ENCODE measurements at regions not wholly inside any gene's neighbourhood (a gene's known extent, or its start where the extent isn't known, plus 50 kb on each side); places are given as distances from the start of the nearest gene placed in this dataset.
"Not testable (repeated sequence)": the region's sequence is repeated elsewhere in the genome, so short reads cannot be mapped to it uniquely, and the experiment has no call there.

DNA sequence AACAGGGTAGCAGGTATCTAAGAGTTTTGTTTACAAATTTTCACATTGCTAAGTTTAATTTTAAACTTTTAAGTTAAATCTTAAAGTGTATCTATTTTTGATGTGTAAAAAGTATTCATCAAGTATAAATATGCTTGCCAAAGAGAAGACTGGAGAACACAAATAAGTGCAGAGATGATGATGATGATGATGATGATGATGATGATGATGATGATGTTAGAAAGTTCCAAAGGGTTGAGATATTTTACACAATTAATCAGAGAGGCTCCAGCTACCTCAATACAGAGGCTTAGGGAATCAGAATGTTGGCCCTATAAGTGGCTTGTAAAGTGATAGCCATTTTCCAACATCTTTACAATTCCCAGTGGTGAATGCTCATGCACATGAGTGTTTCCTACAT is 209.0 kb upstream of the NPVF start:
- DNase-seq (ENCODE audit: extremely low spot score), result no peak
- Histone ChIP-seq H3K27ac (ENCODE audit: low read depth) (no peak overlapping the region), H3K36me3 (ENCODE audit: insufficient read depth) (no peaks in the 10 kb centered on the region), H3K4me3 (ENCODE audit: low read depth, low read length) (no peak overlapping the region), H3K4me1 (ENCODE audit: insufficient read depth) (no peaks in the 10 kb centered on the region)

DNA sequence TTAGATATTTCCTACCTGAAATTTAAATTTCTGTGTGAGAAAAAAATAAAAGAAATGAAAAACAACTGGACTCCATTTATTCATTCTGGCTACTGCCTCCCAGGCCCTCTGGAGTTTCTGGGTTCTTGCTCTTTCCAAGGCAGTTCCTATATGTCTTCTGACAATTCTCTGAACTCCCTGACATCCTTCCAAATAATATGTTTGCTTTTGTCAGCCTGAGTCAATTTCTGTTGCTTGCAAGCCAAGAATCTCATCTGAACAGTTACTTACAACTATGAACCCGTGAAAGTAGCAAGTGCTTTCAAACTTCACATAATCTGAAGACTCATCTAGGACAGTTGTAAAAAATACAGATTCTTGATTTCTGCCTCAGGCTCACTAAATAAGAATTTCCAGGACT is 216.7 kb upstream of the NPVF start:
- H3K4me1 ChIP-seq (ENCODE audit: insufficient read depth), result no peaks in the 10 kb centered on the region
- no peak overlapping the region for H3K4me3 ChIP-seq (ENCODE audit: low read depth, low read length)
- DNase-seq (ENCODE audit: extremely low spot score), result no peak
- H3K36me3 ChIP-seq (ENCODE audit: insufficient read depth), result no peaks in the 10 kb centered on the region
- WGBS, result 71% methylated on average over 1 of the region's 1 CpG
- H3K27ac ChIP-seq (ENCODE audit: low read depth), result no peak overlapping the region

DNA sequence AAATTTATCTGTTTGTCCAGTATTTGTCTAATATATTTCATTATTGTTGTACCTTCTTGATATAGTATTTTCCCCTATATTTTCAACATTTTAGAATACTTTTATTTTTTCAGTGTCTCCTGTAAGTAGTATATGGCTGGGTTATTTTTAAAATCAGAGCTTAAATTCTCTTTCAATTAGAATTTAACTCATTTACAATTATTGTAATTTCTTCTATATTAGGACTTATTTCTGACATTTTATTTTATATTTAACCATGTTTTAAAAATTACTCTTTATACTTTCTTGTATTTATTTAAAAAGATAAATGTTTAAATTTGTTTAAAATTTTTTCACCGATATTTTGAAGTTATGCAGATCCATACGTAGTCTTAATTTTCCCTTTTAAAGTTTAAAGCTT is 220.0 kb upstream of the NPVF start:
- Histone ChIP-seq H3K27ac (ENCODE audit: low read depth) (no peak overlapping the region), H3K36me3 (ENCODE audit: insufficient read depth) (no peaks in the 10 kb centered on the region), H3K4me3 (ENCODE audit: low read depth, low read length) (no peak overlapping the region), H3K4me1 (ENCODE audit: insufficient read depth) (no peaks in the 10 kb centered on the region)
- no peak for DNase-seq (ENCODE audit: extremely low spot score)
- WGBS, result 94% methylated on average over 2 of the region's 2 CpGs

DNA sequence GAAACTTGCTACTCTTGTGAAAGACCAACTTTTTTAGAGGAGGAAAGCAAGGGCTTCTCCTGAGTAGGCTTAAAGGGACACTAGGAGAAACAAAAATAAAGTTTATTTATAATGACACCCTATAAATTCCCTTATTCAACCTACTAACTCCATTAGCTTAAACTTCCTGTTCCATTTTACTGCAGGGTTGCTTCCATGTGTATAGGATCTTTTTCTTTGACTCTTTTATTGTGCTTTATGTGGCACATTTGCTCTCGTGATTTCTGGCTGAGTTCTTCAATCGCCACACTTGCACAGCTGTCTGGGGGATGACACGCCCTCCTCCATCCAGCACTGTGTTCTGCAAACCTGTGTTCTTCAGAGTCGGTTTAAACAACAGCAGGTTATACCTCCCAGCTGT is 225.7 kb upstream of the NPVF start:
- 29% methylated on average over 4 of the region's 4 CpGs for WGBS
- Histone ChIP-seq H3K27ac (ENCODE audit: low read depth) (peak overlapping the region; percentile 62), H3K4me3 (ENCODE audit: low read depth, low read length) (no peak overlapping the region), H3K4me1 (ENCODE audit: insufficient read depth) (peaks cover 6% of the 10 kb centered on the region), H3K36me3 (ENCODE audit: insufficient read depth) (no peaks in the 10 kb centered on the region)
- no peak for DNase-seq (ENCODE audit: extremely low spot score)

DNA sequence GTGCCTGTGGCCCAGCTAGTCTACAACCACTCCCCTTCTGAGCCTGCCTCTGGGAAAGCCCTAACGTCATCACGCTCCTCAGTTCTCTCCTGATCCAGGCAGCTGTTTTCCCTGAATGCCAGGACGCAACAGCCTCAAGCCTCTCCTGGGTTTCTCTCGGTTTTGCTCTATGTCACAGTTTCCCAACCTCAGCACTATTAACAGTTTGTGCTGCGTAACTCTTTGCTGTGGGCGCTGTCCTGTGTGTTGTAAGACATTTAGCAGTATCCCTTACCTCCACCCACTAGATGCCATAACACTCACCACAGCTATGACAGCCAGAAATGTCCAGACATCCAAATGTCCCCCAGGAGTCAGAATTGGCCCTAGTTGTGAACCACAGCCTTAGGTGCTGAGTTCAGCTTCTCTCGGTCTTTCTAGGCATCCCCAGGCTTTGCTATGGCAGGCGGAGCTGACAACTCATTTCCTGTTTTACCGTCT is 226.3 kb upstream of the NPVF start:
- H3K4me1 ChIP-seq (ENCODE audit: insufficient read depth), result peaks cover 6% of the 10 kb centered on the region
- H3K4me3 ChIP-seq (ENCODE audit: low read depth, low read length), result no peak overlapping the region
- no peak for DNase-seq (ENCODE audit: extremely low spot score)
- WGBS, result 31% methylated on average over 9 of the region's 9 CpGs
- no peak overlapping the region for H3K27ac ChIP-seq (ENCODE audit: low read depth)
- H3K36me3 ChIP-seq (ENCODE audit: insufficient read depth), result no peaks in the 10 kb centered on the region

DNA sequence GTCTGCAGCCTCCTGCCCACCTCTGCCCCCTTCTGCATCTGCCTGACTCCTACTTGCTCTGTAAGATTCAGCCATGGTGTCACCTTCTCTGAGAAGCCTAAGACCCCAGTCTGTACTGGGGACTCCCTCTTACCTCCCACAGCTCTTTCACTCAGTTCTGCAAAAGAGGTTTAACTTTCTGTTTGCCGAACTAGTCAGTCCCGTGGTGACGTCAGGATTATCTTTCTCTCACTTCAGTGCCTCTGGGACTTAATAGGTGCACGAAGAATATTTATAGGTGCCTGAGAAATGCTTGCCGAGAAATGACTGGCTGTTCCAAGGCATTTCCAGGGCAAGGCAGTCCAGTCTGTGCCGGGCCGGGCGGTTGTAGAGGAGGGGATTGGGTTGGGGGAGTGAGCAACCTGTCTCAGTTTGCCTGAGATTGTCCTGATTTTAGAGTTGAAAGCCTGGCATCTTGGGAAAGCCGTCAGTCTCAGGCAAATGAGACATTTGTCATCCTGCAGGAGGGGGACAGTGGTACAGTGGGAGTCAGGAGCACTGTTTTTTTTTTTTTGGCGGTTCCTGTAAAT is 227.5 kb upstream of the NPVF start:
- H3K36me3 ChIP-seq (ENCODE audit: insufficient read depth), result no peaks in the 10 kb centered on the region
- peak overlapping the region; percentile 69 for H3K27ac ChIP-seq (ENCODE audit: low read depth)
- WGBS, result 75% methylated on average over 10 of the region's 10 CpGs
- peaks cover 6% of the 10 kb centered on the region for H3K4me1 ChIP-seq (ENCODE audit: insufficient read depth)
- DNase-seq (ENCODE audit: extremely low spot score), result no peak
- no peak overlapping the region for H3K4me3 ChIP-seq (ENCODE audit: low read depth, low read length)

DNA sequence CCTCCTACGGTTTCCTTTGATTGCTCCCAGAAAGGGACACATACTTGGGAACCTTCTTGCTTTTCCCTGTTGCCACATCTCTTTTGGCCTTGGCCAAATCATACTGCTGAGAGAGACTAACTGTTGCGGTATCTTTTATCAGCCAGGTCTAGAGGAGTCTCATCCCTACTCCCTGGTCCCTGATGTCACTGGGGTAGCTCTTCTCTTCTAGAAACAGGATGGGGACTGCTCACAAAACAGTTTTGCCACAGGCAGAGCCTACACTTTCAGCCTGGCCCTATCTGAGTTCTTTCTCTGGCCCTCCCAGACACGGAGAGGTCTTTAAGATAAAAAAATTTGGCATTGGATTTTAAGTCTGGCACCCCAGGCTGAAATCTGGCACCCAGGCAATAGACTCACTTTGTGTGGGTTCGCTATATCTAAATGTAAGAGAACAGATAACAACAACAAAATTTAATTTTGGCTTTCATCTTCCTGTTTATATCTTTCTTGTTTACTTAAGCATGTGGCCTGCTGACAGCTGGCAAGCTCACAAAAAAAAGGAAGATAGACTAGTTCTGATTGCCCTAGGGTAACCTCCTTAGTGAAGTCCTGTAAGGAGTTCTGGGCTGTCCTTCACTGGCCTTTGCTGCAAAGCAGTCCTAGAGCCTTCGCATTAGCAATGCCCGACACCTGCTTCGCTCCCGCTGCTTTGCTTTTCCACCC is 228.3 kb upstream of the NPVF start:
- no peak for DNase-seq (ENCODE audit: extremely low spot score)
- H3K4me1 ChIP-seq (ENCODE audit: insufficient read depth), result peaks cover 6% of the 10 kb centered on the region
- 40% methylated on average over 8 of the region's 8 CpGs for WGBS
- no peaks in the 10 kb centered on the region for H3K36me3 ChIP-seq (ENCODE audit: insufficient read depth)
- no peak overlapping the region for H3K27ac ChIP-seq (ENCODE audit: low read depth)
- H3K4me3 ChIP-seq (ENCODE audit: low read depth, low read length), result no peak overlapping the region

DNA sequence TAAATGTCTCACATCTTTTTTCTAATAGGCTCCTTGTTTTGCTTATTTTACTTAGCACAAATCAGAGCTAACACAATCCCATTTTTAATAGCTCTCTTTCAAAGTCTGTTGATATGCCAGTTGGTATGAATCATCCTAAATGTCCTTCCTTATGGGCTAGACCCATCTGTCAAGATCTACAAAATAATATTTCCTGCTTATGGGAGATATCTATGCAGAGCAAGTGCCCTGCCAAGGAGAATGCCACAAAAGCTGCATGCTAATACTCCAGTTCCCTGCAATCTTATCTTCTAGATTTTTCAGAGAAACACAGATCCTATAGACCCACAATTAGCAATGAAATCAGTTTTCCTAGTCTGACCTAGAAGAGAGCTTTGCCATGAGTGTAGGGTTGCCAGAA is 230.8 kb upstream of the NPVF start:
- Histone ChIP-seq H3K27ac (ENCODE audit: low read depth) (no peak overlapping the region), H3K4me1 (ENCODE audit: insufficient read depth) (peaks cover 6% of the 10 kb centered on the region), H3K36me3 (ENCODE audit: insufficient read depth) (no peaks in the 10 kb centered on the region), H3K4me3 (ENCODE audit: low read depth, low read length) (no peak overlapping the region)
- DNase-seq (ENCODE audit: extremely low spot score), result no peak

DNA sequence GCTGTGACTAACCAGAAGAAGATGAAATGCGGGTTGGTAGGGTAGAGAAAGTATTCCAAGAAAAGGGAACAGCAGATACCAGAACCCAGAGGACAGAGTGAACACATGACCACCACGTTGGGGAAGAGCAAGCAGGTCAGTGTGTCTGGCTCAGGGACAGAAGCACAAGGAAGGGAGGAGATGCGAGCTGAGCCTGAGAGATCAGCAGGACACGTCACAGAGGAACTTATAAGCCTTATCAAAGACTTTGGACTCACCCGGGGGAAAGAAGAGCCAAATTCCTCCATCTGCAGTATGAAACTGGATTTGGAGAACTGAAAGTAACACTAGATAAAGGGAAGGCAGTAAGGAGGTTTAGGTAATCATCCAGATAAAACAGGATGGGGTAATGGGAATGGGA is 232.1 kb upstream of the NPVF start:
- no peak overlapping the region for H3K27ac ChIP-seq (ENCODE audit: low read depth)
- WGBS, result 39% methylated on average over 5 of the region's 5 CpGs
- no peaks in the 10 kb centered on the region for H3K36me3 ChIP-seq (ENCODE audit: insufficient read depth)
- no peak overlapping the region for H3K4me3 ChIP-seq (ENCODE audit: low read depth, low read length)
- DNase-seq (ENCODE audit: extremely low spot score), result no peak
- H3K4me1 ChIP-seq (ENCODE audit: insufficient read depth), result peaks cover 6% of the 10 kb centered on the region

DNA sequence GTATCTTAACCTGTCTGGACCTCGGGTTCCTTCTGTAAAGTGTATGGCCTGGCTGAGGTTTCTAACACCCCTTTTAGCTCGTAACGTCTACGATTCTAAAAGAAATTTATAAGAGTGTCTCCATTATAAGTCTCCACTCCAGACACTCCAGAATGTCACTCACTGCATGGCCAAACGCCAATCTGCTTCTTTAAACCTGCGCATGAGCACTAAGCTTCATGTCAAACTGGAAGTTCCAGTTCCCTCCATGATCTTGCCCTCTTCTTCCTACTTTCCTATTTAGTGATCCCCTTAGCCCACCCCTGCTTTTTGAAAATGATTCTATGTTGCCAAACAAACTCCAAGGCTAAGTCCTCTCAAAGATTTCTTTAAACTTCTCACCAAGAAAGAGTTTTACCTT is 241.4 kb upstream of the NPVF start:
- DNase-seq (ENCODE audit: extremely low spot score), result no peak
- no peak overlapping the region for H3K4me3 ChIP-seq (ENCODE audit: low read depth, low read length)
- H3K27ac ChIP-seq (ENCODE audit: low read depth), result no peak overlapping the region
- no peaks in the 10 kb centered on the region for H3K36me3 ChIP-seq (ENCODE audit: insufficient read depth)
- 86% methylated on average over 6 of the region's 6 CpGs for WGBS
- H3K4me1 ChIP-seq (ENCODE audit: insufficient read depth), result no peaks in the 10 kb centered on the region

DNA sequence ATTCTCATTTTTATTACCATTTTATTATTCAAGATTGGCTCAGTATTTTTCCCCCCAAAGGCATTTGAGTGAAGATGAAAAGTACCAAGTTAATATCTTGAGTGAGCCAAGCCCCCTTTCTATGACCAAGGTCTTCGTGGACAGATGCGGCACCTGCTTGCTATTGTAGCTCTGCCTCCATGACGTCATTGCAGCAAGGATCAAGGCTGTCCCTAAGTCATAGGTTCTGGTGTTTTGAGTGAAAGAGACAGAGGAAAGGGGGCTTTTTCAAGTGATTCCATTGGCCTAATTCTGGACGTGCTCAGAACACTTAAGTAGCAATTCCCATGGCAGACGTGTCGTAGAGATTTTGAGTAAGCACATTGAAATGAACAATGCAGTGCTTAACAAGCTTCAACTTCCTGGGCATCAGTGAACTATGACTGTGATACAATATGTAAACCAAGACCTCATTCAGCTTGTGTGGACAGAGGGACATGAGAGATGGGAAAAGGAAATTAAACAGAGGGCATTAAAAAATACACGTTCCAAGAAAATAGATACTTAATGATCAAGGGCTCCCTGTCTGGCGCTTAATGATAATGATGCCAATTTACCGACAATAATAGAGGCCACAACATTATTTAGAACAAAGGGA is 248.7 kb upstream of the NPVF start:
- 81% methylated on average over 9 of the region's 9 CpGs for WGBS
- DNase-seq (ENCODE audit: extremely low spot score), result no peak
- Histone ChIP-seq H3K36me3 (ENCODE audit: insufficient read depth) (no peaks in the 10 kb centered on the region), H3K27ac (ENCODE audit: low read depth) (no peak overlapping the region), H3K4me1 (ENCODE audit: insufficient read depth) (no peaks in the 10 kb centered on the region), H3K4me3 (ENCODE audit: low read depth, low read length) (no peak overlapping the region)

DNA sequence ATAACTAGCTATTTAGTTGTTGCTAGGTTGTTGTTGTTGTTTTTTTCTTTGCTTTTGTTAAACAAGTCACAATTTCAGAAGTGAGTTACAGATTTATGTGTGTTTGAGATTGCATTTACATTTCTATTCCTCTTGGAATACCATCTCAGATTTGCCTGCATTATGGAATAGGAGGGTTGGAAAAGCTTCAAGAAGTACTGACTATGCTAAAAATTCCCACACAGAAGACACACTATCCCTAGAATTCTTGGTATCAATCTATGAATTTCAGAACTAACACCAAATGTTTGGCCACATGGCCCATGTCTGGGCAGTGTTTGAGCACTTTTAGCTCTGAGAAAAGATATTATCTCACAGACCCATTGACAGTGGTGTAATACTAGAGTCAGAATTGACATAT is 249.9 kb upstream of the NPVF start:
- H3K4me3 ChIP-seq (ENCODE audit: low read depth, low read length); H3K36me3 ChIP-seq (ENCODE audit: insufficient read depth); H3K4me1 ChIP-seq (ENCODE audit: insufficient read depth); DNase-seq (ENCODE audit: extremely low spot score); H3K27ac ChIP-seq (ENCODE audit: low read depth): not testable (repeated sequence)

DNA sequence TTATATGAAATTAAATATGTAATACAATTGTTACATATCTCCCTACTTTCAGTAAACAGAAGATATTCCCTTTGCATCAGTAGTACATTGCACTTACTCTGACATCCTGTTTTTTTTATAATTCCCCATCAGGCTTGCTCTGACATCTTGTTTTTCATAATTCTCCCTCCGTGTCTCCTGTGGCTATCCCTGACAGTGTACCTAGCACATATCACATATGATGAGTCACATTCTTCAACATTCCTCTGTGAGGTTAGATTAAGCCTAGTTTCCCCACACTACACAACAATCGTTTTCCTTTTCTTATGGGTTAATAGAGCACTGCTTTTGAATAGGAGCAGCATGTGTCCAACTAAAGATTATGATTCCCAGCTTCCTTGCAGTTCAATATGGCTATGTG is 250.6 kb upstream of the NPVF start:
- no peak overlapping the region for H3K27ac ChIP-seq (ENCODE audit: low read depth)
- no peak for DNase-seq (ENCODE audit: extremely low spot score)
- no peaks in the 10 kb centered on the region for H3K4me1 ChIP-seq (ENCODE audit: insufficient read depth)
- no peaks in the 10 kb centered on the region for H3K36me3 ChIP-seq (ENCODE audit: insufficient read depth)
- 45% methylated on average over 2 of the region's 2 CpGs for WGBS
- H3K4me3 ChIP-seq (ENCODE audit: low read depth, low read length), result no peak overlapping the region

DNA sequence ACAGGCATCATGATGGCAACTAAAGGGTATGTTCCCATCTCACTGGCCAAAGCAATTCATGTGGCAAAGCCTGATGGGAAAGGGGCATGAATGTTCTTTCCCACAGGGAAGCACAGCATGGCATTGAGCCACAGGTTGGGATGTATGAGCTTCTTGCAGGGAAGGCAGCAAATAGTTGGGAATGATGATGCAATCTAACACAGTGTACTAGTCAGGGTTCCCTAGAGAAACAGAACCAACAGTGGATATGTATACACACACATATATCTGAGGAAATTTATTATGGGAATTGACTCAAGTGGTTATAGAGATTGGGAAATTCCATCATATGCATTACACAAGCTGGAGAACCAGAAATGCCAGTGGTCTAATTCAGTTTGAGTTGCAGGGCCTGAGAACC is 253.6 kb upstream of the NPVF start:
- no peak for DNase-seq (ENCODE audit: extremely low spot score)
- no peaks in the 10 kb centered on the region for H3K4me1 ChIP-seq (ENCODE audit: insufficient read depth)
- H3K36me3 ChIP-seq (ENCODE audit: insufficient read depth), result no peaks in the 10 kb centered on the region
- no peak overlapping the region for H3K4me3 ChIP-seq (ENCODE audit: low read depth, low read length)
- no peak overlapping the region for H3K27ac ChIP-seq (ENCODE audit: low read depth)

Data from urinary bladder (tissue), 3 donors.